GM18511 (cell line): ENCODE measurements at regions not wholly inside any gene's neighbourhood (a gene's known extent, or its start where the extent isn't known, plus 50 kb on each side); places are given as distances from the start of the nearest gene placed in this dataset.

Experiments
- ATAC-seq: cut with Tn5 transposase; IDR thresholded peaks from one replicate; pipeline ENCODE4 v1.9.1; 2021; ENCODE audit warnings: mild to moderate bottlenecking, moderate library complexity; ENCODE audit not compliant: unreplicated experiment

DNA sequence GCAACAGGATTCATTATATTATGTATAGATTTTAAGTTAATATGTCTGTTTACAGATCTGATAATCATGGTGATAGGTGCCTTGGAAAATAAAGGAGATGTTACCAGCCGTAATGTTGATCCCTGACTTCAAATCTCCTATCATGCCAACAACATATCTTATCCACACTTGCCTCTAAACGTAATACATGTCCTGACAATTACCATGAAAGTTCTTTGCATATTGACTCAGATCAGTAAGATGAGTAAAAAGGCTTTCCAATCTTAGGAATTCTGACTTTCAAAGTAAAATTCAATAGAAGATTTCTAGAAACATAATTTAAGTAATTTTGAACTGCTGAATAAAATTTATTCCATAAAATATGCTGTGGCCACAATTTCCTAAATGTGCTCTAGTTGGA, 513.3 kb downstream of the ANKRD50 start:
- ATAC-seq: no peak

- no peak for ATAC-seq
Measured at GRCh38 chr4:124199755-124200154, 512.8 kb downstream of the ANKRD50 start.

DNA sequence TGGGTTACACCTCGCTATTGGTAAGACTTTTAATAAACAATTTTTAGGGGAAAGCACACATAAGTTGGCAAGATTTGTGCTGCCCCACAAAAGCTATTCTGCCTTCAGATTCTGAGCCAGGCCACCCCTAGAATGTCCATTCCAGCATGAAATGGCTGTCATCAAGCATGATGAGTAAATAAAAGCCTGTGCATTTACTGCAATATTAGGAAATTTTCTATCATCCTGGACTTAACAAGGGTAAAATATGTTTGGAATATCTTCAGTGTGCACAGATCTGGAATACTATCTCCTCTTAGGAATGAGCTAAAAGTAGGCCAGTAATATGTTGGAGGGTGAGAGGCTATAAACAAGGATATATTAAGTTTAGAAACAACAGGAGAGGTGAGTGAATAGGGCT, 510.9 kb downstream of the ANKRD50 start:
- no peak for ATAC-seq

GRCh38 chr4:124202099-124202498, 510.4 kb downstream of the ANKRD50 start:
- ATAC-seq: no peak

DNA sequence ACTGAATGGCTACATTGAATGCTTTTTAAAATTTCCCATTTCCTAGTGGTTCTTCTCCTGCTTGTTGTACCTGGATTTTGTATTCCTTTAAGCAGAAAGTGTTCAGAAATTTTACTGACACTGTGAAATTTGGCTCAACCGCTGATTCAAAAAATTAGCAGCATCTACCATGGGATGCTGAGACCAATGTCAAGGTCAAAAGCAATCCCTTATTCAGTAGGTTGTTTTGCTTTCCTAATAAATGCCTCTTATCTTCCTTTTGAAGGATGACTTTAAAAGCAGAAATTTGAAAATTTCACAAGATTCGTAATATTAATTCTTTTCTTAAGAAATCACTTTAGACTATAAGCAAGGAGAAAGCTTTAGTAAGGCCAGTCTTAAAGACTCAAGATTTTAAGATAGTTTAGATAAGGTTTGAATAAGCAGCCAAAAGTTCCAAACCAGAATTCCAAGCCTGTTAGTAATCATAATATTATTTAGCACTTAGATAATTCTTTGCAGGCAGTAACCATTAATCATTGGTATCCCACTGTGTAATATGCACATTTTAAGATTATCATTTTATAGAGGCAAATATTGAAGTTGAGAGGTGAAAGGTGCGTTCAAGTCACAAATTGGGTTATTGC, 508.8 kb downstream of the ANKRD50 start:
- ATAC-seq: no peak

GRCh38 chr4:124206779-124207605, 505.5 kb downstream of the ANKRD50 start:
- no peak for ATAC-seq

DNA sequence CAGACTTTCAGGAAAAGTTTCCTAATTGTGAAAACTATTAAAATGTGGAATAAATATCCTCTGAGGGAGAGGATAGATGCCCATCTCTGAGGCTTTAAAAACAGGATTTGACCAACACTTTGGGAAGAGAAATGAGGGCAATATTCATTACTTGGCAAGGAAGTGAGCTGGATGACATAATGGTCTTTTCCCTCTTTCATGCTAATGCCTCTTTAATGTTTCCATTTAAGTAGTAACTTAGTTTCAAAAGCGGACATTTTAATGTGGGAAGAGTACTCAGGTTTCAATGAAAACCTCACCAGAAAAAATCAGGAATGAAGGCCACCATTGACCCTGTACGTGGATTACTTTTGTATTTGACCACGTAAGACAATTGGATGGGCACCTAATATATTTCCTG, 503.3 kb downstream of the ANKRD50 start:
- no peak for ATAC-seq

- ATAC-seq: no peak
Measured at GRCh38 chr4:124209626-124210025, 502.9 kb downstream of the ANKRD50 start.

DNA sequence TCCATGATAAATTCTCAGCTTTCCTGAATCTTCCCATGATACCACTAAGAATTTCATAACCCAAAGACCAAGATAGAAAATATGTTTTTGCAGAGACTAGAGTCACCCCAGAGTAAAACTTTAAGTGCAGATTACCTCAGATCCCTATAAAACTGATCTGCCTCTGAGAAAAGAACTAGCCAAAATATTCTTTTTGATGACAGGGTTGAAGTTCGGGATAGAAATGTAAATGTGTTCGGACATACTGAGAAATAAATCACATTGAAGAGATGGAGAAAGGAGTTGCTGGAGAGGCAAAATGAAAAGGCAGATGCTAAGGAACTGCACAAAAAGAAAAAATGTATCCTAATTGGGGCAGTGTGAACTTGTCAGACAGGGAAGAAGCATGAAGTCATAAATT, 501.8 kb downstream of the ANKRD50 start:
- ATAC-seq: no peak

DNA sequence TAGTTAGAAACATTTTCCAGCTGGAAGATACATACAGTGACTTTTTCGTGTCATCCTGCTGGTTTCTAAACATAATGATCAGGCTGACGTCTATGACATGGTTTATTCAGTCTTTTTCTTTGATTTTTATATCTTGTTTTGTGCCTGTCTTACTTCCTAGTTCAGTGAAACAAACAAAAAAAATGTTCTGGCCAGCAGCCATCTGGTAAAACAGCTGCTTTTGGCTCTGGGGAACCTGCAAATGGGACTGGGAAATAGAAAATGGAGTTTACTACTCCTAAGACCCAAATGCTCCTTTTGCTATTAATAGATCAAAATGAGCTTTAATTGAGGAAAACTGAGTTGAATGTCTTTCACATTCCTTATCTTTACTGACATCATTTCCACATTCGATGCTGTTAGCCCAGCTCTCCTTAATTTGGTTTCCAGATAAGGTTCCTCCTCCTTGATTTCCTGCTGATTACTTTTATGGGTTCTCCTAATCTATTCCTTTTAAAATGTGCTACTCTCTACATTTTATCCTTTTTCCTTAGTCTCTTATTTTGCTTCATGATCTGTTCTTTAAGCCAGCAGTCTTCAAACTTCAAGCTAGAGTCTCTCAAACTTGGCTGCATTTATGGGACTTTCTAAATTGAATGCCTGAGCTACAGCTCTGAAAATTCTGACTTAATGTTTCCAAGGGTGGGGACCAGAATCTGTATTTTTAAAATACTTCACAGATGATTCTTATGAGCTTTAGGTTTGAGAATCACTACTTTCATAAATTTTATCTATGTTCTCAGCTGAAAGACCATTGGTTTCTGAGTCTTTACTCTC, 499.5 kb downstream of the ANKRD50 start:
- no peak for ATAC-seq

GRCh38 chr4:124219389-124219788, 493.1 kb downstream of the ANKRD50 start:
- ATAC-seq: no peak

DNA sequence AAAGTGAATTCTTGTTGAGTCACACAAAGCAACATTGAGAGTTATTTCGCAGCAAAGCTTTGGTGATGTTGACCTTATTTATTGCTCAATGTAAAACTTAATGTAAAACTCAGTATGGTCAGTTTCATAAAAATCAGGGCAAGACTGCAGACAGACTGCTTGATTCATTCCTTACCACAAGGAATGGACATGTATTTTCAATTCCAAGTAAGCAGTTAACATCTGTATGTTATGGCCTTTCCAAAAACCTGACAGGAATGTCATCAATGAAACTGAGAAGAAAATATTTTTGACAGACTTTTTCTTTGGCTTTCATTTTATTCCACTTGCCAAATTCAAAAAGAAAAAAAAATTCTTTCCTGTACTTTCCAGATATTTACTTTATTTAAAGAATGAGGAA, 488.3 kb downstream of the ANKRD50 start:
- no peak for ATAC-seq

DNA sequence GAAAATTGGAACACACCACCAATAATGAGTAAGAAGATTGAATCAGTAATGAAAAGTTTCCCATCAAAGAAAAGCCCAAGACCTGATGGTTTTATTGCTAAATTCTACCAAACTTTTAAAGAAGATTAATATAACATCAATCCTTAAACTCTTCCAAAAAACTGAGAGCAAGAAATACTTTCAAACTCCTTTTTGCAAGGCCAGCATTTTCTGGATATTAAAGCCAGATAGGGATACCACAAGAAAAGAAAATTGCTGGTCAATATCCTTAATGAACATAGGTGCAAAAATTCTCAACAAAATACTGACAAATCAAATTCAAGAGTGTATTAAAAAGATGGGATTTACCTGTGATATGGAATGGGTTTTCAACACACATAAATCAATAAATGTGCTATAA, 484.6 kb downstream of the ANKRD50 start:
- ATAC-seq: no peak

DNA sequence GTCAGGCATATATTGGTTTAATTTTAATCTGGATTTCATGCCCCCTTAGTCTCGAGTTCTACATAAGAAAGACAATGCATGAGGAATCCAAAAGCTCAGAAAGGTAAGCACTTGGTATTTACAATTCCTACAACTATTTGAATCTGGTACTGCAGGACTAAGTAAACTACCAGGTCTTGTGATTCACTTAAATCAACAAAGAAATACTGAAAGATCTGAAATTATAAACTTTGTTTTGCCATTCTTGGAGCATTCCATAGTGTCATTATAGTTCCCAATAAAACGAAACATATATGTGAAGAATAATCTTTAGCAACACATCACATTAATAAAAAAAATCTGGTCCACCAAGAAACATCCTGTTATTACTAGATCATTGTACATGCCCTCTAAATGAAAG, 482.3 kb downstream of the ANKRD50 start:
- no peak for ATAC-seq

DNA sequence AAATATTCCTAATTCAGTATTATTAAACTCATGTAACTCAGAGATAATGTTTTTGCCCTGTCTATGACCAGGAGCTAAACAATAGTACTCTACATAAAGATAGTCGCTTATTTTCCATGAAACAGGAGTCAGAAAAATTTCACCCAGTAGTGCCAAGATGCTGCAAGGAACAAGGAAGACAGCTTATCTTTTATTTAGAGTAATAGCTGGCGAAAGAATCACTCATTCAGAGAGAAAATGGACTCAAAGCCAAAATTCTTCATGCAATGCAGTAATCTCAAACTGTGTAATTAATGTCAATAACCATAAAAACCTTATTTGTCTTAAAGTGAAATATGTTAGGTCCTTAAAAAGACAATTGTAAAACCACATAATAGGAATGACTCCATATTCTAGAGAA, 477.8 kb downstream of the ANKRD50 start:
- ATAC-seq: no peak

DNA sequence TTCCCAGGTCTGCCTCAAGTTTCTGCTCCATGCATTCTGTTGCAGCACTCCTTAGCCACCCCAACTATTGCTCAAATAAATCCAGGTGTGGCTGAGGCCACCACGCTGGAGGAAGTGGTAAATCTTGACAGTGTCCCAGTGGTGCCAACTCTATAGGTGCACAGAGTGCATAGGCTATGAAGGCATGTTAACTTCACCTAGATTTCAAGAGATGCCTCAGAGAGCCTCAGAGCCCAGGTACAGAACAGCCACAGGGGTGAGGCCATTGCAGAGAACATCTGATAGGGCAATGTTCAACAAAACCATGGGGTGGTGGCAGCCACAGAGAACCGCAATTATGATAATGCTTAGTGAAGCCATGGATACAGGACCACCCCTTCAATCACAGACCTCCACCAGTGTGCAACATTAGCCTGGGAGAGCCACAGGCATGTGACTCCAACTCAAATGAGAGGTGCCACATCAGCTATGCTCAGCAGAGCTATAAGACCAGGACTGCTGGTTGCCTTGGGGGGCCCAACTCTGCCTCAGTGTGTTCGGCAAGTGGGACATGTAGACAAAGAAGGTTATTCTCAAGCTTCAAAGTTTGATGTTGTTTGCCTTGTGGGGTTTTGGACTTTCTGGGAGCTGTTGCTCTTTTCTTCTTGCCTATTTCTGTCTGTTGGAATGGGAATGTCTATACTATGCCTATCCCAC, 468.7 kb downstream of the ANKRD50 start:
- ATAC-seq: no peak

DNA sequence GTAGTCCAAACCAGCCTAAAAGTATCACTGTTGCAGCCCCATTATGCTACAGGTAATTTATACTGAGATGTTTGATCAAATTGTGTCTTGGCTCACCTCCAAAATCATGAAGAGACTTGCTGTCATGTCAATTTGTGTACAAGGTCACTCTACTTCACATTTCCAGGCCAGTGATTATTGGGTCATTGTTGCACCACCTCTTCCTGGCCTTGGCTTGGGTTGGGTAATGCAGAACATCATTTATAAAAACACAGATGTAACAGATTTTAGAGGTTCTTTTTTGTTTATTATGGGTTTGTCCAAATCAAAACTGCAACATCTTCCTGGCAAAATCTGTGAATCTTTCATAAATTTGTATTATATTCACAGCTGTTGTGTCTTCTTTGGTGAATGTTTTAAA, 459.5 kb downstream of the ANKRD50 start:
- ATAC-seq: no peak

DNA sequence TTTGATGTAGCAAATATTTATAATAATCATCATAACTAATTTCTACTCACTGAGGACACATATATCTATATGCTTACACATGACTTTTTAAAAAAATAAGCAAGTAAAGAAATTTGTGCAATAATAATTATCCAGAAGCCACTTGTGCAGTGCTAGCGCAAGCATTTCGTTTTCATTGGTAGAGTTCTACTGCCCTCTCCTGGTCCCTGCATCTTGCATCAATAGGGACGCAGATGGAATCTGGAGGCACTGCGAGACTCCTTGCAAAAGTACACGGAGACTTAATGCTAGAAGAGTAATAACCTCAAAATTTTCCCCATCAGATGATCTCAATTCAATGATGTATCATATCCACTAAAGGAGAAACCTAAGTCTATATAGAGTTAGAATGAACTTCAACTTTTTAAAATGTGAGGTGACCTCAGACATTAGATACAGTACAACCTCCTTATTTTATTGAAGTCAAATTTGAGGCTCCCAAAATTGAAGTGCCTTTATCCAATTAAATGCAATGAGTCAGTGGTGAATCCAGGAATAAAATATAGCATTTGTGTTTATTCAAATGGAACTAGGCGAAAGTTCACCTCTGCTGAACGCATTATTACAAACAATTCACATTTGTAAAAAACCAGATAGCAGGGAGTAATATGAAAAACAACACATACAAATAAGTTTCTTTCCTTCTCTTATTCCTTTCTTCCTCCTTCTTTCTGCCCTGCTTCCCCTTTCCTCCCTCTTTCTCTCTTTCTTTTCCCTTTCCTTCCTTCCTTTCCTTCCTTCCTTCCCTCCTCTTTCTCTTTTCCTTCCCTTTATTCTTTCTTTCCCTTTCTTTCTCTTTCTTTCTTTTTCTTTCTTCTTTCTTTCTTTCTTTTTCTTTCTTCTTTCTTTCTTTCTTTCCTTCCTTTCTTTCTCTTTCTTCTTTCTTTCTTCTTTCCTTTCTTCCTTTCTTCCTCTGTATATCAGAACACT, 450.0 kb downstream of the ANKRD50 start:
- peak; percentile 90 for ATAC-seq

DNA sequence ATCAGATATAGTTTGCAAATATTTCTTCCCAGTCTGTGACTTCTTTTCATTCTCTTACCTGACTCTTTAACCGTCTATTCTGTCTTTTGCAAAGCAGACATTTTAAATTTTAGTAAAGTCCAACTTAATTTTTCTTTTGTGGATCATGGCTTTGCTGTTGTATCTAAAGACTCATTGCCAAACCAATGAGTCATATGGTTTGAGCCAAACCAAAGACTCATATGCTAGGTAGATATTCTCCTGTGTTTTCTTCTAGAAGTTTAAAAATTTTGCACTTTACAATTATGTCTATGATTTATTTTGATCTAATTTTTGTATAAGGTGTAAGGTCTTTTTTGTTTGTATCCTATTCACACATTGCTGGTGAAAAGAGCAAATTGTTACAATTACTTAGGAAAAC, 446.8 kb downstream of the ANKRD50 start:
- no peak for ATAC-seq

- ATAC-seq: no peak
Measured at GRCh38 chr4:124266721-124267120, 445.8 kb downstream of the ANKRD50 start.
